GM10266 (cell line): ENCODE measurements at regions not wholly inside any gene's neighbourhood (a gene's known extent, or its start where the extent isn't known, plus 50 kb on each side); places are given as distances from the start of the nearest gene placed in this dataset.

Source experiments
- DNase-seq: peaks from one replicate; pipeline ENCODE4 v3.0.0; 2012; ENCODE audit errors: extremely low spot score
- TF ChIP-seq, protein P1 (sequence below): IDR thresholded peaks from 2 replicates; pipeline ENCODE4 v1.5.1; 2012; ENCODE audit warnings: mild to moderate bottlenecking, low read depth; ENCODE audit not compliant: control insufficient read depth, insufficient read depth; ENCODE audit errors: missing control alignments

GRCh38 chr13:86710013-86710412 is 910.8 kb upstream of the SLITRK6 start:
- no peak for DNase-seq

DNA sequence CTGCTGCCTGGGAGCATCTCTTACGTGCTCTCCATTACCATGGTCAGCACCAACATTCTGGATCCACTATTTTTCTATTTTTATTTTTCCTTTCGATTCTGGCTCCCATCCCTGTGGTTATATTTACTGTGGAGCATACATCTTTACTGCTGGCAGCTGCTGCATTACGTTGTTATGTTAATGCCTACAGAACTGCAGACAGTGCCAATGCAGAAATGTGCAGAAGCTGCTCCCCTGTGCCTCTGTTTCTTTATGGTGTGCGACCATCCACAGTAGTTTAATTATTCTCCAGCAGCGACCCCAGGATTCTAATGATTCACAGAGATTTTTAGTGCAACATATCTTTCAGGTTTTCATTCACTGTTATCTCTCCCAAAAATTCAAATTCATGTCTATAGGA is 911.7 kb upstream of the SLITRK6 start:
- DNase-seq = no peak
- TF ChIP-seq, protein P1, sequence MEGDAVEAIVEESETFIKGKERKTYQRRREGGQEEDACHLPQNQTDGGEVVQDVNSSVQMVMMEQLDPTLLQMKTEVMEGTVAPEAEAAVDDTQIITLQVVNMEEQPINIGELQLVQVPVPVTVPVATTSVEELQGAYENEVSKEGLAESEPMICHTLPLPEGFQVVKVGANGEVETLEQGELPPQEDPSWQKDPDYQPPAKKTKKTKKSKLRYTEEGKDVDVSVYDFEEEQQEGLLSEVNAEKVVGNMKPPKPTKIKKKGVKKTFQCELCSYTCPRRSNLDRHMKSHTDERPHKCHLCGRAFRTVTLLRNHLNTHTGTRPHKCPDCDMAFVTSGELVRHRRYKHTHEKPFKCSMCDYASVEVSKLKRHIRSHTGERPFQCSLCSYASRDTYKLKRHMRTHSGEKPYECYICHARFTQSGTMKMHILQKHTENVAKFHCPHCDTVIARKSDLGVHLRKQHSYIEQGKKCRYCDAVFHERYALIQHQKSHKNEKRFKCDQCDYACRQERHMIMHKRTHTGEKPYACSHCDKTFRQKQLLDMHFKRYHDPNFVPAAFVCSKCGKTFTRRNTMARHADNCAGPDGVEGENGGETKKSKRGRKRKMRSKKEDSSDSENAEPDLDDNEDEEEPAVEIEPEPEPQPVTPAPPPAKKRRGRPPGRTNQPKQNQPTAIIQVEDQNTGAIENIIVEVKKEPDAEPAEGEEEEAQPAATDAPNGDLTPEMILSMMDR = no peak

More at GRCh38 chr13:86710013-86710412, 910.8 kb upstream of the SLITRK6 start:
- TF ChIP-seq, protein P1 = no peak

GRCh38 chr13:86714495-86714894 is 915.3 kb upstream of the SLITRK6 start:
- DNase-seq = no peak
- TF ChIP-seq, protein P1 = no peak

GRCh38 chr13:86725105-86725504 is 925.9 kb upstream of the SLITRK6 start:
- TF ChIP-seq, protein P1 = no peak
- no peak for DNase-seq

DNA sequence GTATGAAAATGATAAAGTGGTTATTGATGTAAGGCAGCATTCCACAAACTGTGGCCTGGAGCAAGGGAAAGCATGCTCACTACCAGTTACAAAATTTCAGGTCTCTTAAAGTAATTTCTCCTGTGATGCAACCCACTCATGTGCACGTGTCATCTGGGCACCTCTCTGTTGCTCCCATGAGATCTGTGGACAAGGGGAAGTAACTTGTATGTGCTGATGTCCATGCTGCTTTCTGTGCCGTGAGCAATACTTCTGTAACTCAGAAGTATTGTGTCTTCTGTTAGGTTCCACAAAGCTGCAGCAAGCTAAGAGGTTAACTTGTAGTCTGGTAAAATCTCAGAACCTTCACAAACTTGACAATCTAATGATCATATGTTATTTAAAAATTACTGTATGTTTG is 930.0 kb upstream of the SLITRK6 start:
- TF ChIP-seq, protein P1 = no peak
- DNase-seq = no peak

DNA sequence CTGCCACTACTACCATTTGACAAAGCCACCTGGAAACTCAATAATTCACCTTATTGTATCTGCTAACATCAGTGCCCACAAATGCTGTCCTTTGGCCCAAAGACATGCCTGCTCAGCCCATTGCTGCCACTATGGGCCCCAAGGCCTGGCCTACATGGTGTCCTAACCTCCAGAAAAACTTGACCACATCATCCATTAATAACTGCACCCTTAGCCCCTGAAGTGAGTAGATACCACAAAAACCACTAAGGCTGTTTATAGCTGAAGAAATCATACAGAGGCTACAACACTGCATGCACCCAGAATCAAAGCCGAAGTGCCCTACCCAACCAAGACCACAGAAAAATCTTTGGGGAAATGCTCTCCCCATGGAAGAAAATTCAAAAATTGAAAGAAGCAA is 932.8 kb upstream of the SLITRK6 start:
- TF ChIP-seq, protein P1 = no peak
- DNase-seq = no peak

GRCh38 chr13:86737334-86737932 is 933.7 kb upstream of the SLITRK5 start:
- DNase-seq = no peak
- TF ChIP-seq, protein P1 = no peak
